ENCODE measurements at regions not wholly inside any gene's neighbourhood (a gene's known extent, or its start where the extent isn't known, plus 50 kb on each side); places are given as distances from the start of the nearest gene placed in this dataset.

- no peaks in the 10 kb centered on the region for H3K27me3 ChIP-seq (ENCODE audit: insufficient read depth, low read depth, low read length)
- H2AFZ ChIP-seq (ENCODE audit: low read depth, low read length), result no peak overlapping the region
Observed at GRCh38 chr1:102562380-102562779, 545.9 kb downstream of the COL11A1 start.

DNA sequence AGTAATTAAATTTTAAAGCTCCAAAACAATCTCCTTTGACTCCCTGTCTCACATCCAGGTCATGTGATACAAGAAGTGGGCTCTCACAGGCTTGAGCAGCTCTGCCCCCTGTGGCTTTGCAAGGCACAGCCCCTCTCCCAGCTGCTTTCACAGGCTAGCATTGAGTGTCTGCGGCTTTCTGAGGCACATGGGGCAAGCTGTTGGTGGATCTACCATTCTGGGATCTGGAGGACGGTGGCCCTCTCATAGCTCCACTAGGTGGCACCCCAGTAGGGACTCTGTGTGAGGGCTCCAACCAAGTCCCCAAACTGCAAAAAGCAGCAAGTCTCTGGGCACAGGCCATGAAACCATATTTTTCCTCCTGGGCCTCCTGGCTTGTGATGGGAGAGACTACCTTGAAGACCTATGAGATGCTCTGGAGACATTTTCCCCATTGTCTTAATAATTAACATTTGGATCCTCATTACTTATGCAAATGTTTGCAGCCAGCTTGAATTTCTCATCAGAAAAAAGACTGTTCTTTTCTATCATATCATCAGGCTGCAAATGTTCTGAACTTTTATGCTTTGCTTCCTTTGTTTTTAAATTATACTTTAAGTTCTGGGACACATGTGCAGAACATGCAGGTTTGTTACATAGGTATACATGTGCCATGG is 554.1 kb upstream of the OLFM3 start:
- Histone ChIP-seq H3K4me3 (ENCODE audit: low read length) (no peak overlapping the region), H2AFZ (ENCODE audit: low read depth, low read length) (no peak overlapping the region), H3K9me3 (ENCODE audit: low read length) (peaks cover 3% of the 10 kb centered on the region), H3K27ac (ENCODE audit: low read length) (no peak overlapping the region), H3K79me2 (replicated peaks; ENCODE audit: insufficient read depth, low read length) (no peaks in the 10 kb centered on the region), H3K9ac (ENCODE audit: low read length) (no peak overlapping the region), H3K4me2 (ENCODE audit: low read length) (no peak overlapping the region), H3F3A (ENCODE audit: insufficient read depth, low read length, poor library complexity, severe bottlenecking) (no peaks in the 10 kb centered on the region), H3K27me3 (ENCODE audit: insufficient read depth, low read depth, low read length) (no peaks in the 10 kb centered on the region), H3K9me2 (ENCODE audit: insufficient read depth, low read length) (no peaks in the 10 kb centered on the region), H3K36me3 (ENCODE audit: insufficient read depth, low read length) (no peaks in the 10 kb centered on the region), H4K20me1 (ENCODE audit: insufficient read depth) (no peaks in the 10 kb centered on the region)
- TF ChIP-seq POLR2AphosphoS5 (IDR thresholded peaks at IDR 0.05), result no peak
- TF ChIP-seq SMC3 (conservative IDR thresholded peaks at IDR 0.05; ENCODE audit: poor library complexity), result no peak
- TF ChIP-seq EP300 (conservative IDR thresholded peaks at IDR 0.05; ENCODE audit: poor library complexity, severe bottlenecking), result no peak
- no peak for TF ChIP-seq EZH2 (IDR thresholded peaks at IDR 0.05; ENCODE audit: borderline replicate concordance, insufficient read depth, low read length, poor library complexity, severe bottlenecking)
- TF ChIP-seq TAF1 (IDR thresholded peaks at IDR 0.05; ENCODE audit: low read depth), result no peak

More at GRCh38 chr1:102562380-102562779, 545.9 kb downstream of the COL11A1 start:
- TF ChIP-seq EZH2 (IDR thresholded peaks at IDR 0.05; ENCODE audit: borderline replicate concordance, insufficient read depth, low read length, poor library complexity, severe bottlenecking) (no peak), RAD21 (conservative IDR thresholded peaks at IDR 0.05) (no peak), EP300 (conservative IDR thresholded peaks at IDR 0.05; ENCODE audit: poor library complexity, severe bottlenecking) (no peak), REST (IDR thresholded peaks at IDR 0.05; ENCODE audit: borderline replicate concordance) (no peak), TAF1 (IDR thresholded peaks at IDR 0.05; ENCODE audit: low read depth) (no peak), POLR2AphosphoS5 (IDR thresholded peaks at IDR 0.05) (no peak), SMC3 (conservative IDR thresholded peaks at IDR 0.05; ENCODE audit: poor library complexity) (no peak)
- Histone ChIP-seq H3K36me3 (ENCODE audit: insufficient read depth, low read length) (no peaks in the 10 kb centered on the region), H3F3A (ENCODE audit: insufficient read depth, low read length, poor library complexity, severe bottlenecking) (no peaks in the 10 kb centered on the region), H3K9me3 (ENCODE audit: low read length) (no peaks in the 10 kb centered on the region), H3K9ac (ENCODE audit: low read length) (no peak overlapping the region), H3K4me3 (ENCODE audit: low read length) (no peak overlapping the region), H3K4me2 (ENCODE audit: low read length) (no peak overlapping the region), H3K27ac (ENCODE audit: low read length) (no peak overlapping the region), H3K9me2 (ENCODE audit: insufficient read depth, low read length) (no peaks in the 10 kb centered on the region), H3K79me2 (replicated peaks; ENCODE audit: insufficient read depth, low read length) (no peaks in the 10 kb centered on the region), H4K20me1 (ENCODE audit: insufficient read depth) (no peaks in the 10 kb centered on the region)

- Histone ChIP-seq H2AFZ (ENCODE audit: low read depth, low read length) (no peak overlapping the region), H3K4me2 (ENCODE audit: low read length) (no peak overlapping the region), H4K20me1 (ENCODE audit: insufficient read depth) (no peaks in the 10 kb centered on the region), H3K79me2 (replicated peaks; ENCODE audit: insufficient read depth, low read length) (no peaks in the 10 kb centered on the region), H3K36me3 (ENCODE audit: insufficient read depth, low read length) (no peaks in the 10 kb centered on the region), H3K27me3 (ENCODE audit: insufficient read depth, low read depth, low read length) (no peaks in the 10 kb centered on the region), H3F3A (ENCODE audit: insufficient read depth, low read length, poor library complexity, severe bottlenecking) (no peaks in the 10 kb centered on the region), H3K27ac (ENCODE audit: low read length) (no peak overlapping the region), H3K9ac (ENCODE audit: low read length) (no peak overlapping the region), H3K4me3 (ENCODE audit: low read length) (no peak overlapping the region), H3K9me2 (ENCODE audit: insufficient read depth, low read length) (no peaks in the 10 kb centered on the region), H3K9me3 (ENCODE audit: low read length) (no peaks in the 10 kb centered on the region)
- TF ChIP-seq EP300 (conservative IDR thresholded peaks at IDR 0.05; ENCODE audit: poor library complexity, severe bottlenecking) (no peak), MXI1 (conservative IDR thresholded peaks at IDR 0.05; ENCODE audit: poor library complexity, severe bottlenecking) (no peak), SMC3 (conservative IDR thresholded peaks at IDR 0.05; ENCODE audit: poor library complexity) (no peak), TAF1 (IDR thresholded peaks at IDR 0.05; ENCODE audit: low read depth) (no peak), RAD21 (conservative IDR thresholded peaks at IDR 0.05) (no peak), CTCF (IDR thresholded peaks at IDR 0.05; ENCODE audit: poor library complexity, severe bottlenecking) (no peak), REST (IDR thresholded peaks at IDR 0.05; ENCODE audit: borderline replicate concordance) (no peak), EZH2 (IDR thresholded peaks at IDR 0.05; ENCODE audit: borderline replicate concordance, insufficient read depth, low read length, poor library complexity, severe bottlenecking) (no peak), POLR2AphosphoS5 (IDR thresholded peaks at IDR 0.05) (no peak)
Observed at GRCh38 chr1:102546251-102546650, 549.5 kb upstream of the OLFM3 start.

Data from neural cell (in vitro differentiated cells).